CD8-positive, alpha-beta memory T cell (primary cell): ENCODE measurements at regions not wholly inside any gene's neighbourhood (a gene's known extent, or its start where the extent isn't known, plus 50 kb on each side); places are given as distances from the start of the nearest gene placed in this dataset.

Experiments used
- CTCF ChIA-PET: fragments of 350-600 bp; sonication (Branson Sonifier 250); formaldehyde crosslinking; loops from one replicate; lab custom pipeline; 2021; ENCODE audit warnings: antibody characterized with exemption; lab: Charles Lee
- POLR2A ChIA-PET: fragments of 350-600 bp; sonication (Branson Sonifier 250); formaldehyde crosslinking; loops from one replicate; lab custom pipeline; 2021; ENCODE audit warnings: antibody characterized with exemption; lab: Charles Lee
- DNase-seq, 5 donors: peaks; one replicate each; pipeline versions ENCODE4 v3.0.0 to v3.0.0-alpha.2; 2020 to 2022; ENCODE audit warnings: mixed read lengths in 1 of 5
- H3K27ac ChIP-seq: one replicate; pipeline ENCODE4 v1.7.0; 2013; ENCODE audit warnings: low read depth, mild to moderate bottlenecking, low read length, moderate library complexity
- H3K27me3 ChIP-seq: 2 replicates; pipeline ENCODE4 v1.7.0; 2013; ENCODE audit warnings: low read length, mild to moderate bottlenecking; ENCODE audit not compliant: insufficient read depth, poor library complexity, severe bottlenecking
- H3K36me3 ChIP-seq: 2 replicates; pipeline ENCODE4 v1.7.0; 2013; ENCODE audit warnings: mild to moderate bottlenecking, low read length, moderate library complexity; ENCODE audit not compliant: insufficient read depth
- H3K4me1 ChIP-seq: 2 replicates; pipeline ENCODE4 v1.7.0; 2013; ENCODE audit warnings: mild to moderate bottlenecking, low read length, moderate library complexity; ENCODE audit not compliant: insufficient read depth
- H3K4me3 ChIP-seq: 2 replicates; pipeline ENCODE4 v1.7.0; 2013; ENCODE audit warnings: mild to moderate bottlenecking, low read length
- H3K9me3 ChIP-seq: 2 replicates; pipeline ENCODE4 v1.7.0; 2013; ENCODE audit warnings: mild to moderate bottlenecking, low read length
- H3K27ac Mint-ChIP-seq, 8 donors: one replicate each; pipeline ENCODE4 v1.8.0; 2020 to 2021; ENCODE audit warnings: mixed read lengths in 8 of 8, mild to moderate bottlenecking in 6 of 8, inconsistent platforms in 3 of 8, moderate library complexity in 3 of 8
- H3K27me3 Mint-ChIP-seq, 2 donors: one replicate each; pipeline ENCODE4 v1.8.0; 2020 to 2021; ENCODE audit warnings: mixed read lengths in 2 of 2, mild to moderate bottlenecking in 1 of 2, moderate library complexity in 1 of 2
- H3K36me3 Mint-ChIP-seq, 3 donors: one replicate each; pipeline ENCODE4 v1.8.0; 2020 to 2021; ENCODE audit warnings: mixed read lengths in 3 of 3, inconsistent platforms in 1 of 3, mild to moderate bottlenecking in 1 of 3
- H3K4me1 Mint-ChIP-seq, 3 donors: one replicate each; pipeline ENCODE4 v1.8.0; 2020 to 2021; ENCODE audit warnings: mixed read lengths in 3 of 3, inconsistent platforms in 1 of 3, mild to moderate bottlenecking in 1 of 3
- H3K4me3 Mint-ChIP-seq, 7 donors: one replicate each; pipeline ENCODE4 v1.8.0; 2020 to 2021; ENCODE audit warnings: mixed read lengths in 7 of 7, mild to moderate bottlenecking in 6 of 7, moderate library complexity in 4 of 7, inconsistent platforms in 2 of 7
- H3K9me3 Mint-ChIP-seq, 5 donors: one replicate each; pipeline ENCODE4 v1.8.0; 2020 to 2022; ENCODE audit warnings: mixed read lengths in 5 of 5, mild to moderate bottlenecking in 3 of 5, moderate library complexity in 2 of 5, inconsistent platforms in 1 of 5

- CTCF ChIA-PET: no interaction called here
- POLR2A ChIA-PET: no interaction called here
- H3K4me3 Mint-ChIP-seq: no peak overlapping the region
- no peak for DNase-seq
- peaks cover 0 to 2% (median 0%) of the 10 kb centered on the region in 5 donors for H3K9me3 Mint-ChIP-seq
- H3K27ac Mint-ChIP-seq: no peak overlapping the region
- Histone ChIP-seq H3K36me3 (no peaks in the 10 kb centered on the region), H3K27me3 (no peaks in the 10 kb centered on the region), H3K9me3 (no peaks in the 10 kb centered on the region), H3K4me3 (no peak overlapping the region), H3K27ac (no peak overlapping the region), H3K4me1 (no peaks in the 10 kb centered on the region)
- no peaks in the 10 kb centered on the region for H3K36me3 Mint-ChIP-seq
- peaks cover 0 to 2% of the 10 kb centered on the region in 2 donors for H3K27me3 Mint-ChIP-seq
- no peaks in the 10 kb centered on the region for H3K4me1 Mint-ChIP-seq
Measured at GRCh38 chr14:58963873-58964597, 224.4 kb upstream of the DAAM1 start.

- Histone ChIP-seq H3K9me3 (no peaks in the 10 kb centered on the region), H3K27ac (no peak overlapping the region), H3K36me3 (no peaks in the 10 kb centered on the region), H3K4me3 (no peak overlapping the region), H3K4me1 (no peaks in the 10 kb centered on the region), H3K27me3 (no peaks in the 10 kb centered on the region)
- no peak overlapping the region for H3K4me3 Mint-ChIP-seq
- no peaks in the 10 kb centered on the region for H3K9me3 Mint-ChIP-seq
- no peaks in the 10 kb centered on the region for H3K4me1 Mint-ChIP-seq
- H3K36me3 Mint-ChIP-seq: no peaks in the 10 kb centered on the region
- no peak overlapping the region for H3K27ac Mint-ChIP-seq
- POLR2A ChIA-PET: no interaction called here
- H3K27me3 Mint-ChIP-seq: peaks cover 0 to 2% of the 10 kb centered on the region in 2 donors
- CTCF ChIA-PET: no interaction called here
- DNase-seq: no peak
Measured at GRCh38 chr14:58964598-58964928, 223.9 kb upstream of the DAAM1 start.

GRCh38 chr14:58965601-58966000 lies 222.9 kb upstream of the DAAM1 start:
- peaks cover 0 to 2% of the 10 kb centered on the region in 2 donors for H3K27me3 Mint-ChIP-seq
- ChIA-PET CTCF (no interaction called here), POLR2A (no interaction called here)
- H3K4me3 Mint-ChIP-seq: no peak overlapping the region
- H3K4me1 ChIP-seq: no peaks in the 10 kb centered on the region
- no peaks in the 10 kb centered on the region for H3K27me3 ChIP-seq
- H3K27ac ChIP-seq: no peak overlapping the region
- no peaks in the 10 kb centered on the region for H3K9me3 Mint-ChIP-seq
- no peak overlapping the region for H3K4me3 ChIP-seq
- H3K4me1 Mint-ChIP-seq: no peaks in the 10 kb centered on the region
- no peak for DNase-seq
- no peaks in the 10 kb centered on the region for H3K36me3 ChIP-seq
- no peak overlapping the region for H3K27ac Mint-ChIP-seq
- no peaks in the 10 kb centered on the region for H3K36me3 Mint-ChIP-seq
- no peaks in the 10 kb centered on the region for H3K9me3 ChIP-seq

GRCh38 chr14:58966997-58967396 lies 221.5 kb upstream of the DAAM1 start:
- H3K36me3 ChIP-seq: no peaks in the 10 kb centered on the region
- Mint-ChIP-seq H3K27me3 (peaks cover 0 to 2% of the 10 kb centered on the region in 2 donors), H3K36me3 (no peaks in the 10 kb centered on the region), H3K9me3 (no peaks in the 10 kb centered on the region), H3K4me1 (no peaks in the 10 kb centered on the region), H3K4me3 (no peak overlapping the region), H3K27ac (no peak overlapping the region)
- ChIA-PET POLR2A (no interaction called here), CTCF (no interaction called here)
- H3K4me3 ChIP-seq: no peak overlapping the region
- no peak for DNase-seq
- H3K27ac ChIP-seq: no peak overlapping the region
- H3K9me3 ChIP-seq: no peaks in the 10 kb centered on the region
- no peaks in the 10 kb centered on the region for H3K4me1 ChIP-seq
- no peaks in the 10 kb centered on the region for H3K27me3 ChIP-seq

GRCh38 chr14:58969951-58970751 lies 218.3 kb upstream of the DAAM1 start:
- Mint-ChIP-seq H3K36me3 (no peaks in the 10 kb centered on the region), H3K9me3 (no peaks in the 10 kb centered on the region), H3K27ac (no peak overlapping the region), H3K27me3 (peaks cover 0 to 2% of the 10 kb centered on the region in 2 donors), H3K4me1 (no peaks in the 10 kb centered on the region), H3K4me3 (no peak overlapping the region)
- no peak overlapping the region for H3K27ac ChIP-seq
- no peak for DNase-seq
- no peak overlapping the region for H3K4me3 ChIP-seq
- ChIA-PET CTCF (no interaction called here), POLR2A (no interaction called here)
- H3K27me3 ChIP-seq: no peaks in the 10 kb centered on the region
- H3K36me3 ChIP-seq: no peaks in the 10 kb centered on the region
- H3K9me3 ChIP-seq: no peaks in the 10 kb centered on the region
- no peaks in the 10 kb centered on the region for H3K4me1 ChIP-seq

GRCh38 chr14:58972233-58973017 lies 216.0 kb upstream of the DAAM1 start:
- no peak overlapping the region for H3K4me3 ChIP-seq
- no peak overlapping the region for H3K27ac ChIP-seq
- DNase-seq: no peak
- Mint-ChIP-seq H3K4me1 (no peaks in the 10 kb centered on the region), H3K27ac (no peak overlapping the region), H3K4me3 (no peak overlapping the region), H3K9me3 (no peaks in the 10 kb centered on the region), H3K27me3 (peaks cover 0 to 2% of the 10 kb centered on the region in 2 donors), H3K36me3 (peaks cover 0 to 1% (median 0%) of the 10 kb centered on the region in 3 donors)
- H3K4me1 ChIP-seq: no peaks in the 10 kb centered on the region
- no peaks in the 10 kb centered on the region for H3K36me3 ChIP-seq
- ChIA-PET POLR2A (no interaction called here), CTCF (no interaction called here)
- H3K27me3 ChIP-seq: no peaks in the 10 kb centered on the region
- H3K9me3 ChIP-seq: no peaks in the 10 kb centered on the region

GRCh38 chr14:58977366-58977765 lies 211.1 kb upstream of the DAAM1 start:
- Mint-ChIP-seq H3K27me3 (no peaks in the 10 kb centered on the region), H3K4me1 (no peaks in the 10 kb centered on the region), H3K36me3 (peaks cover 0 to 1% (median 0%) of the 10 kb centered on the region in 3 donors), H3K27ac (no peak overlapping the region), H3K9me3 (no peaks in the 10 kb centered on the region), H3K4me3 (peak overlapping the region in 1 of 7 donors; percentile 58)
- DNase-seq: no peak
- POLR2A ChIA-PET: no interaction called here
- Histone ChIP-seq H3K27ac (no peak overlapping the region), H3K4me3 (no peak overlapping the region), H3K4me1 (no peaks in the 10 kb centered on the region), H3K9me3 (no peaks in the 10 kb centered on the region), H3K27me3 (no peaks in the 10 kb centered on the region), H3K36me3 (no peaks in the 10 kb centered on the region)
- CTCF ChIA-PET: no interaction called here

- POLR2A ChIA-PET: no interaction called here
- no peak for DNase-seq
- no peaks in the 10 kb centered on the region for H3K27me3 ChIP-seq
- H3K36me3 Mint-ChIP-seq: peaks cover 0 to 1% (median 0%) of the 10 kb centered on the region in 3 donors
- H3K4me1 ChIP-seq: no peaks in the 10 kb centered on the region
- no peak overlapping the region for H3K4me3 ChIP-seq
- no peaks in the 10 kb centered on the region for H3K9me3 ChIP-seq
- CTCF ChIA-PET: no interaction called here
- H3K4me3 Mint-ChIP-seq: no peak overlapping the region
- H3K27me3 Mint-ChIP-seq: peaks cover 3 to 4% of the 10 kb centered on the region in 2 donors
- no peak overlapping the region for H3K27ac Mint-ChIP-seq
- H3K4me1 Mint-ChIP-seq: no peaks in the 10 kb centered on the region
- H3K9me3 Mint-ChIP-seq: no peaks in the 10 kb centered on the region
- H3K27ac ChIP-seq: no peak overlapping the region
- no peaks in the 10 kb centered on the region for H3K36me3 ChIP-seq
Measured at GRCh38 chr14:58978343-58978742, 210.1 kb upstream of the DAAM1 start.
